Ishikawa (cell line): ENCODE measurements at regions not wholly inside any gene's neighbourhood (a gene's known extent, or its start where the extent isn't known, plus 50 kb on each side); places are given as distances from the start of the nearest gene placed in this dataset.

Experiments
- CEBPB ChIP-seq: IDR thresholded peaks from 2 replicates; pipeline ENCODE4 v1.6.1; 2012
- CREB1 ChIP-seq: IDR thresholded peaks from 2 replicates; pipeline ENCODE4 v1.6.1; 2012; ENCODE audit warnings: low read depth
- EGR1 ChIP-seq: IDR thresholded peaks from 2 replicates; pipeline ENCODE4 v1.6.1; 2012
- EP300 ChIP-seq: IDR thresholded peaks from 2 replicates; pipeline ENCODE4 v1.6.1; 2012; ENCODE audit warnings: borderline replicate concordance
- FOXM1 ChIP-seq: IDR thresholded peaks from 2 replicates; pipeline ENCODE4 v1.6.1; 2012; ENCODE audit warnings: low read depth, borderline replicate concordance
- NFIC ChIP-seq: IDR thresholded peaks from 2 replicates; pipeline ENCODE4 v1.6.1; 2012
- RAD21 ChIP-seq: IDR thresholded peaks from 2 replicates; pipeline ENCODE4 v1.6.1; 2012; ENCODE audit warnings: low read depth
- REST ChIP-seq: IDR thresholded peaks from 2 replicates; pipeline ENCODE4 v1.6.1; 2012; ENCODE audit warnings: low read depth, mild to moderate bottlenecking
- TAF1 ChIP-seq: IDR thresholded peaks from 2 replicates; pipeline ENCODE4 v1.6.1; 2012; ENCODE audit warnings: low read depth, mild to moderate bottlenecking
- TCF12 ChIP-seq: IDR thresholded peaks from 2 replicates; pipeline ENCODE4 v1.6.1; 2012; ENCODE audit warnings: low read depth
- TEAD4 ChIP-seq: IDR thresholded peaks from 2 replicates; pipeline ENCODE4 v1.6.1; 2012
- YY1 ChIP-seq: IDR thresholded peaks from 2 replicates; pipeline ENCODE4 v1.6.1; 2012; ENCODE audit warnings: low read depth
- ZBTB7A ChIP-seq: IDR thresholded peaks from 2 replicates; pipeline ENCODE4 v1.6.1; 2012; ENCODE audit warnings: low read depth
- TF ChIP-seq, protein P1 (sequence below): IDR thresholded peaks from 2 replicates; pipeline ENCODE4 v1.6.1; 2012
- TF ChIP-seq, protein P2 (sequence below): IDR thresholded peaks from 2 replicates; pipeline ENCODE4 v1.6.1; 2012

- no peak for TF ChIP-seq EGR1
- no peak for TF ChIP-seq TAF1
- no peak for TF ChIP-seq FOXM1
- no peak for TF ChIP-seq YY1
- TF ChIP-seq TEAD4 = no peak
- no peak for TF ChIP-seq TCF12
Observed at GRCh38 chr1:29437946-29438345, 201.6 kb downstream of the PTPRU start.

DNA sequence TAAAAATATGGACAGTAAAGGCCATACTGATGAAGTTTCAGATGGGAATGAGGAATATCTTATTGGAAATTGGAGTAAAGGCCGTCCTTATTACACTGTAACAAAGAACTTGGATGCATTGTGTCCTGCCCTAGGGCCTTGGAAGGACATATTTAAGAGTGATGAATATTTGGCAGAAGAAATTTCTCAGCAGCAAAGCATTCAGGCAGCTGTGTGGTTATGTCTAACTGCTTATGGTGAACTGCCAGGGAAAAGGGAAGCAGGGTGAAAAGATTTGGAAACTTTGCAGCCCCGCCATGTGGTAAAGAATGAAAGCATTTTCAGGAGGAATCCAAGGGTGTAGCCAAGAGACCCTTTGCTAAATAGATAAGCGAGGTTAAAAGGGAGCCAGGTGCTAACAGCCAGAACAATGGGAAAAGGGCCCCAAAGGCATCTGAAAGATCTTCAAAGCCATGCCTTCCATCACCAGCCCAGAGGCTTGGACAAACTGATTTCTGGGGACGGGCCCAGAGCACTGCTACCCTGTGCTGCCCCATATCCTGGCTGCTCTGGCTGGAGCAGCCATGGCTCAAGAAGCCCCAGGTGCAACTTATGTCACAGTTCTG is 200.0 kb downstream of the PTPRU start:
- TF ChIP-seq EP300 (no peak), NFIC (no peak), TCF12 (no peak), RAD21 (no peak), TAF1 (no peak), EGR1 (no peak), YY1 (no peak), ZBTB7A (no peak), TEAD4 (no peak), CREB1 (no peak), FOXM1 (no peak), REST (no peak), CEBPB (no peak)
- TF ChIP-seq, protein P1, sequence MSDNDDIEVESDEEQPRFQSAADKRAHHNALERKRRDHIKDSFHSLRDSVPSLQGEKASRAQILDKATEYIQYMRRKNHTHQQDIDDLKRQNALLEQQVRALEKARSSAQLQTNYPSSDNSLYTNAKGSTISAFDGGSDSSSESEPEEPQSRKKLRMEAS = no peak
- TF ChIP-seq, protein P2, sequence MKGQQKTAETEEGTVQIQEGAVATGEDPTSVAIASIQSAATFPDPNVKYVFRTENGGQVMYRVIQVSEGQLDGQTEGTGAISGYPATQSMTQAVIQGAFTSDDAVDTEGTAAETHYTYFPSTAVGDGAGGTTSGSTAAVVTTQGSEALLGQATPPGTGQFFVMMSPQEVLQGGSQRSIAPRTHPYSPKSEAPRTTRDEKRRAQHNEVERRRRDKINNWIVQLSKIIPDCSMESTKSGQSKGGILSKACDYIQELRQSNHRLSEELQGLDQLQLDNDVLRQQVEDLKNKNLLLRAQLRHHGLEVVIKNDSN = no peak

- no peak for TF ChIP-seq TEAD4
- no peak for TF ChIP-seq YY1
- TF ChIP-seq RAD21 = no peak
- TF ChIP-seq TAF1 = no peak
- TF ChIP-seq CREB1 = no peak
- TF ChIP-seq NFIC = no peak
- no peak for TF ChIP-seq ZBTB7A
- TF ChIP-seq, protein P2 = no peak
- TF ChIP-seq, protein P1 = no peak
- TF ChIP-seq EP300 = no peak
- TF ChIP-seq TCF12 = no peak
- no peak for TF ChIP-seq EGR1
Observed at GRCh38 chr1:29433830-29434229, 197.5 kb downstream of the PTPRU start.

DNA sequence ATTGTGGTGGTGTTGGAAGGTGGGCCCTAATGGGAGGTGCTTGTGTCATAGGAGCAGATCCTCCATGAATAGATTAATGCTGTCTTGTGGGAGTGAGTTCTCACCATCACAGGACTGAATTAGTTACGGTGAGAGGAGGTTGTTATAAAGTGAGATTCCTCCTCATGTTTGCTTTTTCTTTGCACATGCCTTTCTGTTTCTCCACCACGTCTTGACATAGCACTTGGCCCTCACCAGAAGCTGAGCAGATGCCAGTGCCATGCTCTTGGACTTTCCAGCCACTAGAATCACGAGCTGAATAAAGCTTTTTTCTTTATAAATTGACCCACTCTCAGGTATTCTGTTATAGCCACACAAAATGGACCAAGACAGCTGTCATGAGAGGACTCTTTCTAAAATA is 194.8 kb downstream of the PTPRU start:
- TF ChIP-seq, protein P2 = no peak
- TF ChIP-seq EP300 (no peak), CREB1 (no peak), YY1 (no peak), TAF1 (no peak), RAD21 (no peak), CEBPB (no peak), NFIC (no peak), REST (no peak), TEAD4 (no peak), EGR1 (no peak), TCF12 (no peak), FOXM1 (no peak), ZBTB7A (no peak)
- TF ChIP-seq, protein P1 = no peak

DNA sequence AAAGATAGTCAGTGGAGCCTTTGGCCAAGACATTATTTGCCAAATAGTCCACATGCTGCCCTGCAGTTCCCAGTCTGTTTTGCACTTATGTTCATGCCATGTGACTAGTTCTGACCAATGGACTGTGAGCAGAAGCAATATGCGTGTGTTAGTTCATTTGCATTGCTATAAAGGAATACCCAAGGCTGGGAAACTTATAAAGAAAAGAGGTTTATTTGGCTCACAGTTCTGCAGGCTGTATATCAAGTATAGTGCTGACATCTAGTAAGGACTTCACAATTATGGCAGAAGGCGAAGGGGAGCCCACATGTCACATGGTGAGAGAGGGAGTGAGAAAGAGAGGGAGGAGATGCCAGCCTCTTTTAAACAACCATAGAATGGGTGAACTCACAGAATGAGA is 193.3 kb downstream of the PTPRU start:
- TF ChIP-seq, protein P2 = no peak
- TF ChIP-seq EP300 (no peak), TAF1 (no peak), ZBTB7A (no peak), CEBPB (no peak)
